K562 (cell line): ENCODE measurements at regions not wholly inside any gene's neighbourhood (a gene's known extent, or its start where the extent isn't known, plus 50 kb on each side); places are given as distances from the start of the nearest gene placed in this dataset.

Experiments
- ATAC-seq: fragments of 200-7000 bp; cut with Tn5 transposase; 3 replicates; pipeline ENCODE4 v1.9.1; 2020; ENCODE audit warnings: moderate library complexity
- BruUV-seq: library from RNA; stranded (reverse); fragments of 400-500 nt; replicated peaks from 2 replicates; lab custom pipeline; 2021; lab: Mats Ljungman, UMichigan
- CTCF ChIA-PET: fragments of 300-600 bp; formaldehyde crosslinking; extraction: SDS; loops from one replicate; lab custom pipeline; 2021; ENCODE audit warnings: low intra/inter-chr PET ratio; lab: Yijun Ruan, JAX
- POLR2A ChIA-PET: fragments of 300-600, 350-650 bp; sonication (Branson Sonifier 250); formaldehyde crosslinking; extraction: SDS; loops from one replicate; lab custom pipeline; 2021; ENCODE audit warnings: antibody characterized with exemption, inconsistent platforms; lab: Yijun Ruan, JAX
- DNase-seq, 4 experiments: peaks; one replicate each; pipeline versions ENCODE4 v3.0.0 to v3.0.0-alpha.2; 2011 to 2018; ENCODE audit warnings: low spot score in 3 of 4, mixed read lengths in 3 of 4; ENCODE audit errors: extremely low read depth in 1 of 4
- FAIRE-seq: peaks from 2 replicates; lab custom pipeline; 2011; peaks lifted over from hg19 to GRCh38; lab: Jason Lieb, UNC
- H2AFZ ChIP-seq: 2 replicates; pipeline ENCODE4 v1.6.0; 2011; ENCODE audit warnings: low read depth, low read length, control low read depth, inconsistent platforms
- H3K27ac ChIP-seq: fragments of 200-600 bp; 3 replicates; pipeline ENCODE4 v1.8.0; 2011; ENCODE audit warnings: low read depth, mild to moderate bottlenecking, control low read depth, inconsistent platforms, low read length, moderate library complexity, mixed read lengths; ENCODE audit errors: extremely low read depth
- H3K27me3 ChIP-seq, 2 experiments: fragments of 300-600 bp in 1 of 2; 2 replicates in 1 of 2; 3 replicates in 1 of 2; pipeline versions ENCODE4 v1.6.0 to v1.8.0; 2011; ENCODE audit warnings: inconsistent platforms in 2 of 2, low read length in 2 of 2, mild to moderate bottlenecking in 1 of 2, mixed read lengths in 1 of 2, moderate library complexity in 1 of 2; ENCODE audit not compliant: control insufficient read depth in 2 of 2, insufficient read depth in 2 of 2
- H3K36me3 ChIP-seq: fragments of 300-600 bp; 3 replicates; pipeline ENCODE4 v1.8.0; 2011; ENCODE audit warnings: mild to moderate bottlenecking, low read length, inconsistent platforms; ENCODE audit not compliant: control insufficient read depth, insufficient read depth
- H3K4me1 ChIP-seq, 2 experiments: fragments of 200-600 bp in 1 of 2; replicated peaks in 1 of 2; 2 replicates in 1 of 2; 3 replicates in 1 of 2; pipeline versions ENCODE4 v1.5.1 to v1.8.0; 2011; ENCODE audit warnings: inconsistent platforms in 2 of 2, low read length in 2 of 2, mild to moderate bottlenecking in 1 of 2, mixed read lengths in 1 of 2, moderate library complexity in 1 of 2; ENCODE audit not compliant: control insufficient read depth in 2 of 2, insufficient read depth in 2 of 2
- H3K4me2 ChIP-seq: 2 replicates; pipeline ENCODE4 v1.6.1; 2011; ENCODE audit warnings: low read length, control low read depth, inconsistent platforms, mixed read lengths; ENCODE audit not compliant: insufficient read depth
- H3K4me3 ChIP-seq: fragments of 200-600 bp; sonication (generic), shearing (Covaris generic); 2 replicates; pipeline ENCODE4 v1.5.1; 2016; ENCODE audit warnings: control low read depth, inconsistent platforms
- H3K79me2 ChIP-seq: fragments of 200-600 bp; 3 replicates; pipeline ENCODE4 v1.8.0; 2011; ENCODE audit warnings: low read length, inconsistent platforms; ENCODE audit not compliant: control insufficient read depth, insufficient read depth
- H3K9ac ChIP-seq, 2 experiments: 2 replicates each; pipeline versions ENCODE4 v1.6.0 to v1.6.1; 2011; ENCODE audit warnings: low read depth in 2 of 2, low read length in 2 of 2, control low read depth in 1 of 2, inconsistent platforms in 1 of 2, mild to moderate bottlenecking in 1 of 2, mixed read lengths in 1 of 2; ENCODE audit not compliant: insufficient read depth in 1 of 2
- H3K9me1 ChIP-seq: one replicate; pipeline ENCODE4 v1.6.0; 2011; ENCODE audit warnings: inconsistent platforms, mild to moderate bottlenecking, low read length, moderate library complexity; ENCODE audit not compliant: control insufficient read depth, insufficient read depth
- H3K9me3 ChIP-seq: replicated peaks from 2 replicates; pipeline ENCODE4 v1.5.1; 2011; ENCODE audit warnings: low read depth, low read length, inconsistent platforms; ENCODE audit not compliant: control insufficient read depth, insufficient read depth
- H4K20me1 ChIP-seq: replicated peaks from 2 replicates; pipeline ENCODE4 v1.6.1; 2011; ENCODE audit warnings: low read length, inconsistent platforms, mixed read lengths; ENCODE audit not compliant: control insufficient read depth, insufficient read depth
- CBFA2T2 ChIP-seq: fragments of 450-650 bp; conservative IDR thresholded peaks from 2 replicates; pipeline ENCODE4 v1.6.1; 2017; ENCODE audit warnings: mild to moderate bottlenecking
- CSDE1 ChIP-seq, 2 experiments: fragments of 450-650 bp; IDR thresholded peaks; 2 replicates each; pipeline ENCODE4 v1.6.1; 2016; ENCODE audit warnings: mild to moderate bottlenecking in 1 of 2
- CTBP1 ChIP-seq: fragments of 450-650 bp; IDR thresholded peaks from 2 replicates; pipeline ENCODE4 v1.6.1; 2016; ENCODE audit warnings: borderline replicate concordance
- EP400 ChIP-seq: fragments of 450-650 bp; IDR thresholded peaks from 2 replicates; pipeline ENCODE4 v1.6.1; 2017; ENCODE audit warnings: antibody characterized with exemption, mild to moderate bottlenecking, moderate library complexity
- GABPA ChIP-seq: fragments of 200-800 bp; sonication (Bioruptor generic); conservative IDR thresholded peaks from 2 replicates; pipeline ENCODE4 v1.6.1; 2016; ENCODE audit warnings: low read depth, missing genetic modification characterization, missing compliant biosample characterization
- IFI16 ChIP-seq: fragments of 250-450 bp; sonication (Bioruptor Pico); IDR thresholded peaks from 2 replicates; pipeline ENCODE4 v2.1.2; 2022; ENCODE audit warnings: mild to moderate bottlenecking, inconsistent platforms
- PHF21A ChIP-seq: fragments of 450-650 bp; IDR thresholded peaks from 2 replicates; pipeline ENCODE4 v1.6.1; 2017; ENCODE audit warnings: low read depth, borderline replicate concordance
- SAFB ChIP-seq: fragments of 200-400 bp; formaldehyde crosslinking; IDR thresholded peaks from 2 replicates; pipeline ENCODE4 v1.6.1; 2017; ENCODE audit warnings: low read depth, low read length, borderline replicate concordance
- TCF7L2 ChIP-seq: fragments of 150-350 bp; IDR thresholded peaks from 2 replicates; pipeline ENCODE4 v1.6.1; 2016; ENCODE audit warnings: low read depth, mild to moderate bottlenecking, low read length, moderate library complexity
- TFE3 ChIP-seq: fragments of 450-650 bp; formaldehyde crosslinking; IDR thresholded peaks from 2 replicates; pipeline ENCODE4 v1.4.0; 2020; ENCODE audit warnings: mild to moderate bottlenecking, mixed read lengths
- WGBS: fragments of 100-300 bp; shearing (Covaris generic); methylation state at CpG from one replicate; pipeline ENCODE4 v1.1.6; 2016; ENCODE audit warnings: low coverage, mixed read lengths; ENCODE audit not compliant: insufficient coverage; ENCODE audit errors: missing lambda C conversion rate; 5-methylcytosine and 5-hydroxymethylcytosine counted together
- in situ Hi-C: fragments of 300-500 bp; cut with MboI; formaldehyde crosslinking; loops from 4 replicates; pipeline ENCODE4 v1.15.0; 2018; ENCODE audit warnings: inconsistent platforms, mixed read lengths
- intact Hi-C: fragments of 100-400 bp; cut with micrococcal nuclease; formaldehyde crosslinking; loops from 2 replicates; pipeline ENCODE4 v1.14.2; 2022

DNA sequence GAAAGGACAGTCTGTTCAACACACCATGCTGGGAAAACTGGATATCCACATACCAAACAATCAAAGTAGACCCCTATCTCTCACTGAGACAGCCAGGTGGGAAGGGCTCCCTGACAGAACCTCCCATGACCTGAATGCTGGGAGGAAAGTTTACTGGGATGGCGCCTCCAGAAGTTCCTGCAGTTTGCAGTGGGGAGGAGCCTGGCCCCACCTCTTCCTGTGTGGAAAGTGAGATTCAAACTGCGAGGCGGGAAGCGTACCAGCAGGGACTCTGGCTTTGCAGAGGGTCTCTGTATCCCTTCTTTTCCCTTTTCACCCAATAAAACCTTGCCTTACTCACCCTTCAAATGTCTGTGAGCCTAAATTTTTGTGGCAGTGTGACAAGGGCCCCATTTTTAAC, 190.7 kb downstream of the HHIPL2 start:
- H3K27ac ChIP-seq: no peak overlapping the region
- no TSS peak for BruUV-seq
- H3K4me1 ChIP-seq: no peaks in the 10 kb centered on the region
- DNase-seq: no peak
- H3K9me1 ChIP-seq: no peaks in the 10 kb centered on the region
- H3K4me3 ChIP-seq: no peak overlapping the region
- ChIA-PET POLR2A (no interaction called here), CTCF (no interaction called here)
- no peaks in the 10 kb centered on the region for H3K9me3 ChIP-seq
- no peaks in the 10 kb centered on the region for H3K79me2 ChIP-seq
- no peak overlapping the region for H2AFZ ChIP-seq
- FAIRE-seq: no peak
- in situ Hi-C loops: no loop called here
- no peaks in the 10 kb centered on the region for H3K36me3 ChIP-seq
- no peak for ATAC-seq
- H3K27me3 ChIP-seq: no peaks in the 10 kb centered on the region
- no peak for TF ChIP-seq CSDE1 (IDR thresholded peaks at IDR 0.05)
- no peak for TF ChIP-seq TFE3
- TF ChIP-seq GABPA: peak; percentile 53; the same call in 1 of the 2 replicates
- 0% methylated on average over 4 of the region's 4 CpGs for WGBS
- intact Hi-C loops: no loop called here
- H3K4me2 ChIP-seq: no peak overlapping the region
- no peaks in the 10 kb centered on the region for H4K20me1 ChIP-seq
- H3K9ac ChIP-seq: no peak overlapping the region

GRCh38 chr1:222347627-222348026, 200.3 kb downstream of the HHIPL2 start:
- POLR2A ChIA-PET: no interaction called here
- intact Hi-C loops: no loop called here
- ATAC-seq (no peak), FAIRE-seq (no peak), DNase-seq (no peak)
- 0% methylated on average over 3 of the region's 3 CpGs for WGBS
- Histone ChIP-seq H3K27ac (no peak overlapping the region), H3K4me2 (no peak overlapping the region), H3K9ac (no peak overlapping the region), H2AFZ (no peak overlapping the region), H3K9me3 (no peaks in the 10 kb centered on the region), H4K20me1 (no peaks in the 10 kb centered on the region), H3K9me1 (no peaks in the 10 kb centered on the region), H3K4me1 (no peaks in the 10 kb centered on the region), H3K4me3 (no peak overlapping the region), H3K36me3 (no peaks in the 10 kb centered on the region)
- CTCF ChIA-PET: no interaction called here
- no TSS peak for BruUV-seq
- in situ Hi-C loops: no loop called here
- TF ChIP-seq TCF7L2 (no peak), EP400 (no peak), IFI16 (no peak), CTBP1 (no peak), SAFB (no peak), CBFA2T2 (no peak), PHF21A (no peak)
- TF ChIP-seq, all 486 proteins: peak for 0
- Histone ChIP-seq H3K79me2 (no peaks in the 10 kb centered on the region), H3K27me3 (no peaks in the 10 kb centered on the region)
